AG10803 (cell line): ENCODE measurements at regions not wholly inside any gene's neighbourhood (a gene's known extent, or its start where the extent isn't known, plus 50 kb on each side); places are given as distances from the start of the nearest gene placed in this dataset.
A peak's percentile ranks its signal among the peaks of the same experiment; 100 is the strongest.

Experiments
- DNase-seq: peaks from one replicate; pipeline ENCODE4 v3.0.0; 2010; ENCODE audit warnings: low read depth
- H3K4me3 ChIP-seq: 2 replicates; pipeline ENCODE4 v1.5.1; 2011; ENCODE audit warnings: mild to moderate bottlenecking, low read length, control low read depth
- TF ChIP-seq, protein P1 (sequence below): conservative IDR thresholded peaks from 2 replicates; pipeline ENCODE4 v1.5.1; 2011; ENCODE audit warnings: mild to moderate bottlenecking, low read length, control low read depth, inconsistent platforms

GRCh38 chr3:189099031-189099471 is 72.7 kb upstream of the TPRG1 start:
- H3K4me3 ChIP-seq: no peak overlapping the region
- DNase-seq: peak; percentile 63
- TF ChIP-seq, protein P1, sequence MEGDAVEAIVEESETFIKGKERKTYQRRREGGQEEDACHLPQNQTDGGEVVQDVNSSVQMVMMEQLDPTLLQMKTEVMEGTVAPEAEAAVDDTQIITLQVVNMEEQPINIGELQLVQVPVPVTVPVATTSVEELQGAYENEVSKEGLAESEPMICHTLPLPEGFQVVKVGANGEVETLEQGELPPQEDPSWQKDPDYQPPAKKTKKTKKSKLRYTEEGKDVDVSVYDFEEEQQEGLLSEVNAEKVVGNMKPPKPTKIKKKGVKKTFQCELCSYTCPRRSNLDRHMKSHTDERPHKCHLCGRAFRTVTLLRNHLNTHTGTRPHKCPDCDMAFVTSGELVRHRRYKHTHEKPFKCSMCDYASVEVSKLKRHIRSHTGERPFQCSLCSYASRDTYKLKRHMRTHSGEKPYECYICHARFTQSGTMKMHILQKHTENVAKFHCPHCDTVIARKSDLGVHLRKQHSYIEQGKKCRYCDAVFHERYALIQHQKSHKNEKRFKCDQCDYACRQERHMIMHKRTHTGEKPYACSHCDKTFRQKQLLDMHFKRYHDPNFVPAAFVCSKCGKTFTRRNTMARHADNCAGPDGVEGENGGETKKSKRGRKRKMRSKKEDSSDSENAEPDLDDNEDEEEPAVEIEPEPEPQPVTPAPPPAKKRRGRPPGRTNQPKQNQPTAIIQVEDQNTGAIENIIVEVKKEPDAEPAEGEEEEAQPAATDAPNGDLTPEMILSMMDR: no peak

- peak; percentile 11 for DNase-seq
- TF ChIP-seq, protein P1: no peak
- H3K4me3 ChIP-seq: no peak overlapping the region
These were observed 72.1 kb upstream of the TPRG1 start for GRCh38 chr3:189099505-189100290.

- DNase-seq: no peak
- no peak overlapping the region for H3K4me3 ChIP-seq
- TF ChIP-seq, protein P1: no peak
These were observed 70.9 kb upstream of the TPRG1 start for GRCh38 chr3:189100866-189101265.

DNA sequence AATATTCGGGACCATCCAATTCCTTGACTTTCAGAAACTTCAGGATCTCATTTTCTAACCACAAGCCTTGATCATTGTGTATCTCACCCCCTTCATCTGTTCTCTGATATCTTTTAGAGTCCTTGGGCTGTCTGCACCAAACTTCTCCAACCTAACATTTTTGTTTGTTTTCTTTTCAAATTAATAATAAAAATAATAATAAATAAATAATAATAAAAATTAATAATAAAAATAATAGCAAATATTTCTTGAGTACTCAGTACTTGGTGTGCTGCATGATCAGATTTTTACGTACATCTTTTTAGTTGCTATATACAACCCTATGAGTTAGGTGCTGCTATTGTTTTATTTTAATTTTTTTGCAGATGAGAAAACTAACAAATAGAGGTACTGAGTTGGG is 70.2 kb upstream of the TPRG1 start:
- no peak for DNase-seq
- no peak overlapping the region for H3K4me3 ChIP-seq
- TF ChIP-seq, protein P1: no peak

GRCh38 chr3:189103208-189103607 is 68.6 kb upstream of the TPRG1 start:
- TF ChIP-seq, protein P1: no peak
- no peak for DNase-seq
- H3K4me3 ChIP-seq: no peak overlapping the region

GRCh38 chr3:189108067-189108466 is 63.7 kb upstream of the TPRG1 start:
- TF ChIP-seq, protein P1: no peak
- DNase-seq: peak; percentile 22
- no peak overlapping the region for H3K4me3 ChIP-seq

- TF ChIP-seq, protein P1: no peak
- no peak for DNase-seq
- H3K4me3 ChIP-seq: no peak overlapping the region
These were observed 63.0 kb upstream of the TPRG1 start for GRCh38 chr3:189108735-189109134.
